ENCODE measurements at regions not wholly inside any gene's neighbourhood (a gene's known extent, or its start where the extent isn't known, plus 50 kb on each side); places are given as distances from the start of the nearest gene placed in this dataset.
"Not testable (repeated sequence)": the region's sequence is repeated elsewhere in the genome, so short reads cannot be mapped to it uniquely, and the experiment has no call there.

DNA sequence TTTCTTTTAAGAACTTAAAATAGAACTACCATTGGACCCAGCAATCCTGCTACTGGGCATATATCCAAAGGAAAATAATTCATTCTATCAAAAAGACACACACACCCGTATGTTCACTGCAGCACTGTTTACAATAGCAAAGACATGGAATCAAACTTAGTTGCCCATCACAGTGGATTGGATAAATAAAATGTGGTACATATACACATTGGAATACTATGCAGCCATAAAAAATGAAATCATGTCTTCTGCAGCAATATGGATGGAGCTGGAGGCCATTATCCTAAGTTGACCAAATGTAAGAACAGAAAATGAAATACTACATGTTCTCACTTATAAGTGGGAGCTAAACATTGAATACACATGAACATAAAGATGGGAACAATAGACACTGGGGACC, 585.3 kb upstream of the USP24 start:
- DNase-seq = no peak

DNA sequence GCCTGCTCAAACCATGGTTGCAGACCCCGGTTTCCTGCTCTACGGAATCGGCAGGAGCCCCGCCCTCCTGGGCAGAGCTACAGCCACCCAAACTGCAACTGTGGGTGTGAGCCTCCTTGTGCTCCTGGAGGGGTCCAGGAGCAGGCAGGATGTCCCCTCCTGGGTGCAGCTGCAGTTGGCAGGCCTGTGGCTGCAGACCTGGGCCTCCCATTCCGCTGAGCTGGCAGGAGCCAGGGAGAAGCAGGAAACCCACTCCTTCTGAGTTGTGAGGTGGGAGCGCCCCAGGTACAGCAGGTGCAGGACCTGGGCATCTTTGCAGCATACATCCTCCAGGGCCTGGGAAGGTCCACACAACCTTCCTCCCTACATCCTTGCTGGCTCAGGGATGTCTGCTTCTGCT, 578.7 kb upstream of the USP24 start:
- DNase-seq = no peak

DNA sequence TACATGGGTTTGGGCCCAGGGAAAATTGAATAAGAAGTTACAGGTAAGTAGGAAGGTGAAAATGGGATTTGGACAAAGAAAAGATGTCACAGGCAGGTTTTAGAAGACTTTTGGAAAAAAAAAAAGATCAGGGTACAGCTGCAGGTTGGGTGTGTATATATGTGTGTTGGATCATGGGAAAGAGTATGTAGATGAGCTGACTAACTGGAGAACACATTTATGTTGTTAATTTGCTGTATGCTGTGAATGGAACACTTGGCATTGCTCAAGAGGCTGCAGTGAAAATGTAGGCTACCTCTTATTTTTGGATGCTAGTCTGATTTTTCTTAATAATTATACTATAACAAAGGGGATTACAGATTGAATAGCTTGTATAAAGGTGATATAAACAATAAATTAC, 577.7 kb upstream of the USP24 start:
- DNase-seq = no peak

DNA sequence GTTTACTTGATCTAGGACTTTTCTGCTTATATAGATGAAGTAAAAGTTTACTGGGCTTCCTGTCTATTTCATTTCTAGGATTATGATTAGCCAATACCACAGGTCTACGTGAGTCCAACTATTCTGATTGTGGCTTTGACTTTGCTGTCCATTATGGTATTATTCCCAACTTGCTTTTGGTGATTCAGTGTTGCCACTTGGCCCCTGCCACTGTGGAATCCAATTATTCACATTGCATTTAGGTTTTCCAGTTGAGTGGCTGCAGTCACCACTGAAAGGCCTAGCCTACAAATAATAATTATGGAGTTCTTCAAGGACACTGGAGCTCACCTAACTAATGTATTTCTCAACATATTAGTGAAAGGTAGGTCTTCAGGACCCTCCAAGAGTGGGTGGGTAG, 574.3 kb upstream of the USP24 start:
- DNase-seq = no peak

DNA sequence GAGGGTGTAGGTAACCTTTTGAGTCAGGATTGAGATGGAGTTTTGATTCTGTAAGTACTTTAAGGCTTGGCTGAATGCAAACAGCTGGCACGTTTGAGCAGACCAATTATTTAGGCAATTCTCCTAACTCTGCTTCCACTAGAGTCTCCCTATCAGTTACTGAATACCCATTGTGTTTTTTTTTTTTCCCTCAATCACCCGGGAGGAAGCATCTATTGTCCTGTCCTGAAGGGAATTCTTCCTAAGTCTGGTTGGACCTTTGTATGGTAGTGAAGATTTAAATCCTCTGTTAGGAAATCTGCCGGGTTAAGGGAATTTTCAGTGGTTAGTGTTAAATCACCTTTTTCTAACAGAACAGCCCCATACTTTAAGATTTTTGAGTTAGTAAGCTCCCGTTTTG, 571.2 kb upstream of the USP24 start:
- no peak for DNase-seq

DNA sequence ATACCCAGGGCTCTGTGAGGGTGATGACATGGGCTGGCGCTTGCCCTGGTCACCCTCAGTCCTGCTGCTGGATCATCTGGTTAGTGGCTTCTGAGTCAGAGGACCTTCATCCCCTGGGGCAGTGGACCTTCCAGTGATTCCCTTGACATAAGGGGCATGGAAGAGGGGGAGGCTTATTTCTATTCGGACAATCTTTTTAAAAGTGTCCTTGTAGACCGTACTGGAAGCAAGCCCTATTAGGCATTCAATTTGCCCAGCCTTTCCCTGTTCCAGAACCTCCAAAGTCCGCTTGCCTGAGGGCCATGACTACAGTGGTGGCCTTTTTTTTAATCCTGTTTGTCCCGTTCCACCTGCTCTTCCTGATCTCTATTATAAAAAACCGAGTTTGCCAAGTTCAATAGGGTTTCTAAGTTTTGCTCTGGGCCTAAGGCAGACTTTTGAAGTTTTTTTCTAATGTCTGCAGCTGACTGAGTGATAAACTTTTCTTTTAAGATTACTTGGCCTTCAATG, 569.8 kb upstream of the USP24 start:
- not testable (repeated sequence) for DNase-seq

DNA sequence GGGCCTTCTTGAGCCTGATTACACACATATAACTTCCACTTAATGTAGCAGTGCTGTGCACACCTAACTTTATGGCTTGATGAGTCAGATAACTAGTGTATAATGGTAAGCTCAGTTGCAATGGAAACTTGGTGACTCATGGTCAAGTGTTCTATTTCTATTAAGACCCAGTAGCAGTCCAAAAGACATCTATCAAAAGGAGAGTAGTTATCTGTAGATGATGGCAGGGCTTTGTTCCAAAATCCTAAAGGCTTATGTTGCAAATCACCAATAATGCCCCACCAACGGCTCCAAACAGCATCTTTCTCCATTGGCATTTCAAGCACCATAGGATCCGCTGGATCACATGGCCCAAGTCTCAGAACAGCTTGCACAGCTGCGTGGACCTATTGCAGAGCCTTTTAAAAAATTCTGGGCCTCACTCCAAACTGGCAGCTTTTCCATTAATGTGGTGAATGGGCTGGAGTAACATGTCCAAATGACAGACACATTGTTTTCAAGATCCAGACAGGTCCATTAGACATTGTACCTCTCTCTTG, 566.8 kb upstream of the USP24 start:
- DNase-seq = no peak

DNA sequence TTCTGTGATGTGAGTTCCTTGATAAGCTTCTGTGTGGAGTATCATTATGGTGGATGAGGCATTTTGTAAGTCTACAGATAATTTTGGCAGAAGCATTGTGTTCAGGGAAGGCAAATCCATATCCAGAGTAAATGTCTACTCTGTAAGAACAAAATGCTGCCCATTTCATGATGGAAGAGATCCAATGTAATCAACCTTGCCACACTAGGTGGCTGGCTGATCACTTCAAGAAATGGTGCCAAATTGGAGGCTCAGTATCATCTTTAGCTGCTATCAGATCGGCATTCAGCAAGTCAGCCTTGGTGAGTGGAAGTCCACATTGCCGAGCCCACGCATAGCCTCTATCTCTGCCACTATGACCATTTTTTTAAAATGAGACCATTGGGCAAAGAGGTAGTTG, 565.8 kb upstream of the USP24 start:
- no peak for DNase-seq

DNA sequence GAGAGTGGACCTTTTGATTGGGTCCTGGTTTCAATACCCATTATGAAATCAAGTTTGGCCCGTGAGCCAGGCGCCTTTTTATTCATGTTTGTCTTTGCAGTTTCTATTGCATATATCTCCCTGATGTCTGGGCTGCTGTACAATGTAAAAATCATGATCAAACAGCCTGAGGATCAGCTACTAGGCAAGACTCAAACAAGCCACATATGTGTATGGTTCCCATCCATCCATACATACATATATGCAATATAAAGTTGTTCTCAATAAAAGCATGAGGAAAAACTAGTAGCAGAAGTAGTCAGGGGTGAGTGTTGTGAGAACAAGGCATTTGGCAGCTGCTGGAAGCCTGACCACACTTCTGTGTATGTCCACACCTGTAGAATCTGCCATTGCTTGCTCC, 562.4 kb upstream of the USP24 start:
- no peak for DNase-seq

DNA sequence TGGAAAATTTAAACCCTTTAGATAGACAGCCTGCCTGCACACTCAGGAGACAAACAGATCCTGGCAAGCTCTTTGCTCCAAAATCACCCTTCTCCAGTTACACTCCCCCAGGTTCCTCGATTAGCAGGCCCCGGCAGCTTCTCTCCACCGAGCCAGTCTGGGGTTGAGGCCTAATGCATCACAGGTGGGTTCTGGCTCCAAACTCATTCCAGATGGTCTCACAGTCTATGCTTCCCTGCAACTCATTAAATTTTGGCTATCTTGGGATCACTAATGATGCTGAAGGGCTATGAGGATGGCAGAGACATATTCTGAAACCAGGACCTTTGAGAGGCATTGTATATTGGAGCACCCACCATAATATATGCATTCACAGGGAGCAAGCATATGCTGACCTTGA, 559.8 kb upstream of the USP24 start:
- no peak for DNase-seq

DNA sequence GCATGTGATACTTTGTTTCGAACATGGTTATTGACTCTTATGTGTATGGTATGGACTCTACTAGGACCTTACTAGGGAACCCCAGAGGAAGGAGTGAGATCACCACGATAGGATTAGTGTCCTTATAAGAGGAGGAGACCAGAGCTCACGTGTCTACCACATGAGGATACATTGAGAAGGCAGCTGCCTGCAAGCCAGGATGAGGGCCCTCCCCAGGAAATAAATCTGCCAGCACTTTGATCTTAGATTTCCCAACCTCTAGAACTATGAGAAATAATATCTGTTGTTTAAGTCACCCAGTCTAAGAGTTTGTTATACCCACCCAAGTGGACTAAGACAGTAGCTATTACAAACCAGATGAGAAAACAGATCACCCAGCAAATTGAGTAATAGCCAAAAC, 559.3 kb upstream of the USP24 start:
- no peak for DNase-seq

DNA sequence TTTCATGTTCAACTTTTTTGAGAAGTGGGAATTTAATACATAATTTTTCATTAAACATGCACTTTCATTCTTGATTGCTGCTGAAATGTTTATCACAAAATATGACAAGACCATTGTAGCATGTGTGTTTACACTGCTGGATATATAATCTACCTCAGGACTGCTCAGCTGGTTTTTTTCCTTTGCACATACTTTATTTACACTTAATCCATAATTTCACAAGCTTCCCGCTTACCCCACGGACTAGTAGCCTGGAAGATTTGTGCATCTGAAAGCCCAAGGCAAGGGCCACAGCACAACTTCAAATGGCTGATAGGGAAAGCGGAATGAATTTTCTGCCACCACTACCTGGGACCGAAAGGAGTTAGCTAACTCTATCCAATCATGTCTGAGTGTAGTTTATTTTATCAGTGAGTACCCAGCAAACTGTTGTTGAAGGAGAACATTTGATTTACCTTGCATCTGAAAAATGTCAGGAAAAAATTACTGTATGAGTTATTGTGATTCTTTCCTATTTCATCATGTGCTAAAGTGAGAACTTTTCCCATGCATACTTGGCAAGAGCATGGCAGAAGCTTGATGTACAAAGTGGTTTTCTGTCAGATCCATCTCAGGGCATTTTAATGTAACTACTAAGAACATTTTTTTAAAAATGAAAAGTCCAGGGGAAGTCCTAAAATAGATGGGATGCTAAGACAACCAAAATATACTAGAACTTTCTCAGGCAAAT, 558.2 kb upstream of the USP24 start:
- DNase-seq = no peak

DNA sequence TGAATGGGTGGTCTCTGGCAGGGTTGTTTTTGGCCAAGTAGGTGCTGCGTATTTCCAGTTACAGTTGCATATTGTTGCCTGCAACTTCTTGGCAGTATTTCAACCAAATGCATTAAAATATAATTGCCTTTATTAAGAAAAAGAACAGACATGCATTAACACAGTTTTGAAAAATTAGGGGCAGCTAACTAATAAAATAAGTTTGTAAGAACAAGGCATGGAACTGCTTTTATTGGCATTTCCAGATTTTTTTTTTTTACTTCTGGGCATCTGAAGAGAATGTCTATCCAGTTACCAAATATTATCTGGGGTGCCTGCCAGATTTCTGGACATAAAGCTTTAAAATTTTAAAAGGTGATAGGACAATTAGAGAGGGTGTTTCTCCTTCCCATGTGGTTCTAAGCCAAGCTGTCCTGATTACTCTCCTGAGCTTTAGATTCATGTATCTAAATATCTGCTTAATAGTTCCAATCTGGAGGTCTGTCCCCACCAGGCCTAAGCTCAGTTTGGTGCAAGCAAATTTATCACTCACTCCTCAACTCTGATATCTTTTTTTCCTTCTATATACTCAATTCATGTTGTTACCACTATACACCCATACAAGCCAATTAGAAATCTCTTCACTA, 553.3 kb upstream of the USP24 start:
- DNase-seq = no peak

DNA sequence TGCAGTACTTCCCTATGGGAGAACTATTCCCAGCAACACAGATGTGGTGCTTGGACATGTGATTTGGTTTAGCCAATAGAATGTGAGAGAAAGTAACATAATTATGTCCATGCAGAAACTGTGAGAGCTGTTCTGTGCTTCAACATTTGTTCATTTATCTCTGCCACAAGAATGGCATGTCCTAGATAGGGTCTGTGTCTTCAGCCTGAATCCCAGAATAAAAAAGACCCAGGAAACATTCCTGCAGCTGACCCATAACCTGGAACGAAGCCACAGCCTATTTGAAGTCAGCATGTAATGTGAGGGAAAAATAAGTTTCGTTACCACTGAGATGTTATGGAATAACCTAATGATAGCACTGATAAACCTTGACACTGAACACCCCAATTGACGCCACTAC, 552.0 kb upstream of the USP24 start:
- no peak for DNase-seq

DNA sequence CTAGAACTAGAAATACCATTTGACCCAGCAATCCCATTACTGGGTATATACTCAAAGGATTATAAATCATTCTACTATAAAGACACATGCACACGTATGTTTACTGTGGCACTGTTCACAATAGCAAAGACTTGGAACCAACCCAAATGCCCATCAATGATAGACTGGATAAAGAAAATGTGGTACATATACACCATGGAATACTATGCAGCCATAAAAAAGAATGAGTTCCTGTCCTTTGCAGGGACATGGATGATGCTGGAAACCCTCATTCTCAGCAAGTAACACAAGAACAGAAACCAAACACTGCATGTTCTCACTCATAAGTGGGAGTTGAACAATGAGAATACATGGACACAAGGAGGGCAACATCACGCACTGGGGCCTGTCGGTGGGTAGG, 550.3 kb upstream of the USP24 start:
- DNase-seq = not testable (repeated sequence)

DNA sequence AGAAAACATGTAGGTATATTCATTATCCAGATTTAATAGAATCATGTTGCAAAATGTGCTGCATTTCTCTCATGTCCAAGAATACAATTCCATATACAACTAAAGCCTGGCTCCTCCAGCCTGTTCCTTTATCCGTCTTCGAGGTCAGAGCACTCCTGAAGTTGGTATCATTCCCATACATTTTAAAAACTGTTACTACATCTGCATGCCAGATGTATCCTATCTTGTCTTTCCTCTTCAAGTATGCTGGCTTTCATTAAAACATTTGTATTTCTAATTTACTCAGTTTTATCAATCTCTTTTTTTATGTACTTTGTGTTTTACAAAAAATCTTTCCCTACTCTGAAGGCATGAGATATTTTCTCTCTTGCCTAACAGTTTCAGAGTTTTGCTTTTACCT, 536.6 kb upstream of the USP24 start:
- no peak for DNase-seq

DNA sequence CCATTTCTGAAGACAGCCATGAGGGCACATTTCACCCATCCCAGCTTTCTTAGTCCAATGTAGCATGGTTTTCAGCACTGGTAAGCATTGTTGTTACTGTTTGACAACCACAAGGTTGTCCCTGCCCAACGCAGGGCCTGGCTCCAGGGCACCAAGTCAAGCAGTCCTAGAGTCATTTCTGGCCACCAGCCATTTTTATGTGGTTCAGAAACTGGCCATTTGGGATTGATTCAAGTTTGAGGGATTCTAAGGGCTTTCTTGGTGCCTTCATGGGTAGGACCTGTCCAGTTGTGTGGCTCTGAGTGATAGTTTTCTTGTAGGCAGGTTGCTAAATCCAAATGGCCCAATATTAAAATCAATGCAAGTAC, 535.4 kb upstream of the USP24 start:
- DNase-seq = no peak

DNA sequence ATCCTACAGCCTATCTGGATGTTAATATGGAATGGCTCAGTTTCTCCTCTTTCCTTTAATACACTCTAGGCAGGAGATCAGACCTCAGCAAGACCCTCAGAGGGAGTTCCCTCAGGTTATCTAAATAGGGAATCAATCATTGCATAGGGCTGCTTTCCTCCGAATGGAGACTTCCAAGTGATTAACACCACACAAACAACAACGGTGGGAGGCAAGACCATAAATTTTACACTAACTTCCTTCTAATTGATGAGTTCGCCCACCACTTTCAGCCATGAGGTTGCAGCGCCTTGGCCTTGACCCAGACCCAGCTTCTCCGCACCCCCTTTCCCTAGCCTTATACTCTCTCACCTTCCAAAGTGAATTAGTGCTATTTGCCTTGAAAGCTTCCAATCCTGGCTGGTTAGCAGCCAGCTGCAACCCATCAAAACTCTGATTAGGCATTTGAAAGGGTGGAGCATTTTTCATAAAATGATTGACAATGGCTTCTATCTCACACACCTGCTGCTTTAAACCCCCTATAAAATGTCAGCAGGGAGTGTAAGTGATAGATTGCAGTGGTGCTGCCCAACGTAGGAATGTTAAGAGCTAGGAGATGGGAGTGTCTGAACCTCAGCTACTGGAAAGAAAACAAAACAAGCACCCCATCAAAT, 534.9 kb upstream of the USP24 start:
- DNase-seq = no peak

DNA sequence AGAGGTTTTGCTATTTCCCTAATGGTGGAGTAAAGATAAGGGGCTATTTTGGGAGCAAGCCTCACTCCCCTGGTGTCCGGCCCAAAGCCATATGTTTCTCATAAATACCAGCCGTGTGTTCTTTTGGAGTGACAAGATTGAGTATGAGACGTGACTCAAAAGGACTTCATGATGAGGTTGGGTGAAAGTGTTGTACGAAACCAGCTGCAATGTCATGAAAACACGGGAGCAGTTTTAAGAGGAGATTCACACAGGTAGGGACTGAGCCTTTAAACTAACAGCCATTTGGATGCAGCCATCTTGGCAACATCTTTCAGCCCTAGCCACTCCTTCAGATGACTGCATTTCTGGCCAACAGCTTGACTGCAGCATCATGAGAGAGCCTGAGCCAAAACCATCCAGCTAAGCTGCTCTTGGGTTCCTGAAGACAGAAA, 532.3 kb upstream of the USP24 start:
- no peak for DNase-seq

DNA sequence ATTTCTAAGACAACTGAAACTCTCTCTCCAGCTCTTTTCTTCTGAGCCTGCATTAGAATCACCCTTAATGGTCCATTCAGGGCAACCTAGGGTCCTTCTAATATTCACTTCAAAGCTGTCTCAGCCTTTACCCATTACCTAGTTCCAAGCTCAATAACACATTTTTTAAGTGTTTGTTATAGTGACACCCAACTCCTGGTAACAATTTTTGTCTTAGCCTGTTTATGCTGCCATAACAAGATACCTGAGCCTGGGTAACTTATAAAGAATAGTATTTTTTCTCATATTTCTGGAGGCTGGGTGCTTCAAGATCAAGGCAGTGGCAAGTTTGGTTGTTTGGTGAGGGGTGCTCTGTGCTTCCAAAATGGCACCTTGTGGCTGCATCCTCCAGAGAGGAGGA, 531.5 kb upstream of the USP24 start:
- DNase-seq = no peak

DNA sequence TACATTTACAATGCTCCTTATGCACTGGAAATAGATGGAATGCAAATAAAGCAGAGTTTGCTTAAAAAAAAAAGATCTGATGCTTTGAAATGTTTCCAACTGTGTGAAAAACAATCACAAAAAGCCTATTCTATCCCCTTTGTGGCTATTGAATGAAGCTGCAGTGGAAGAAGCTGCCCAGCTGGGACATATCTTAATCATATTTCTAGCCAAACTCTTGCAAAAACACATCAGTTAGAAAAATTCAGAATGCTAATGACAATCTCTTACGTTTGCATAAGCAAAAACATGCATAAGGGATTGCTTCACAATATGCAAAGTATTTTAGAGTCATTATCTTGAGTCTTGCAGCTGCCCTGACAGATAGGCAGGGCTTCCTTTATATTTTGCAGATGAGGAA, 526.4 kb upstream of the USP24 start:
- no peak for DNase-seq

DNA sequence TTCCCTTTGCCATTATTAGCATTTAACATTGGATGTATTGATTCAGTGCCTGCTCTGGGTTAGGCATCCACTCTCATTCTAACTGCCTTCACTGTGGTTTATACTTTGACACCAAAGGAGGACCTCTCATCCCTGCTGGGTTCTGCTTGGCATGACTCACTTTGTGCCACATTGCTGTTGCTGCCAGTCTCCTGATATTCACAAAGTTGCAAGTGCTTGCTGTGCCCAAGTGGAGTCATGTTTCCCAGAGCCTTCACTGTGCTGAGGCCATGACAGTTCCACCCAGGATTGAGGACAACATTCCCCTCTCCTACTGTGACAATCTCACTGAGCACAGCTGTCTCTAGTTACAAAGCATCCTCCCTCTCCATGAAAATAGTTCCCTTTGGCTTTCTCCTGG, 519.9 kb upstream of the USP24 start:
- DNase-seq = no peak

DNA sequence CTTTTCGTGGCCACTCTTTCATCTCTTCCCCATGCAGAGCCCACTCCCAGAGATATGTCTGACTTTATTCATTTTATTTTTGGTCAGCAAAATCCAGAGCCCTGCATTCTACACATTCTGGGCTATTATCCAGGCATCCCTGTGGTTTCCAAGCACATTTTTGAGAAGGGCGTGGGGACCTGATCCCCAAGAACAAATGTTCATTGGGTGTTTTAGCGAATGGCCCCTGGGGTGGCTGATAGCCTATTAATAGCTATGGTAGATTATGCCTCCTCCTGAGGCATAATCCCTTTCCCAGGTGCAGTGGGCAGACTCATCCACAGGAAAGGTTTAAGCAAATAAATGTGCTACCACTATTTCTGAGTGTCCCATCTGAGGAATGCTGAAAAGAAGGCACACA, 511.8 kb upstream of the USP24 start:
- DNase-seq = no peak

DNA sequence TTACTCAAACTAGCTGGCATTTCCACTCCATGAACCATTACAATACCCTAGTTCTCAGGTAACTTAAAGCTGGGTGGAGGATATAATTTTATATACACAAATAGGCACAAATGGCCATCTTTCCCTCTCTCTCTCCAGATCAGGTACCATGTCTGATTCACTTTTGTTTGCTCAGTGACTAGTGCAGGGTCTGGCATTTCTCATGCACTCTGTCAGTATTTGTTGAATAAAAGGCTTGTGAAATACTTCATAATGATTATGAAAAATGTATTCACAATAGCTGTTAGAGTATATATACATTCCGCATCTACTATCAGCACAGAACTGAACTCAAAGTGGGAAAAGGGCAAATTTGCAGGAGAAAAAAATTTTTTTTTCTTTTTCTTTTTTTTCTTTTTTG, 510.2 kb upstream of the USP24 start:
- DNase-seq = no peak
